ENCODE measurements at regions not wholly inside any gene's neighbourhood (a gene's known extent, or its start where the extent isn't known, plus 50 kb on each side); places are given as distances from the start of the nearest gene placed in this dataset.

GRCh38 chr9:75628952-75629351 is 261.5 kb upstream of the PCSK5 start:
- intact Hi-C loops (cut with DNase I) = no loop called here
- ATAC-seq (ENCODE audit: poor library complexity) (no peak), DNase-seq (no peak)

GRCh38 chr9:75633451-75634057 is 256.9 kb upstream of the PCSK5 start:
- intact Hi-C loops (cut with DNase I) = no loop called here
- DNase-seq (no peak), ATAC-seq (ENCODE audit: poor library complexity) (no peak)

GRCh38 chr9:75636427-75637045 is 253.9 kb upstream of the PCSK5 start:
- peak; percentile 48 for DNase-seq
- peak; percentile 96 for ATAC-seq (ENCODE audit: poor library complexity)

GRCh38 chr9:75639971-75640610 is 250.4 kb upstream of the PCSK5 start:
- intact Hi-C loops (cut with DNase I) = loop anchor here (10.0 kb wide), 1 partner anchor 55 kb away; no protein-coding TSS in a partner anchor
- DNase-seq (no peak), ATAC-seq (ENCODE audit: poor library complexity) (no peak)

More at GRCh38 chr9:75636427-75637045, 253.9 kb upstream of the PCSK5 start:
- intact Hi-C loops (cut with DNase I) = no loop called here

GRCh38 chr9:75642522-75642921 is 248.0 kb upstream of the PCSK5 start:
- DNase-seq = no peak
- intact Hi-C loops (cut with DNase I) = loop anchor here (10.0 kb wide), 1 partner anchor 52 kb away; no protein-coding TSS in a partner anchor
- peak; percentile 76 for ATAC-seq (ENCODE audit: poor library complexity)

- DNase-seq = no peak
- peak; percentile 25 for ATAC-seq (ENCODE audit: poor library complexity)
- intact Hi-C loops (cut with DNase I) = loop anchor here (10.0 kb wide), 1 partner anchor 50 kb away; no protein-coding TSS in a partner anchor
These were observed 245.8 kb upstream of the PCSK5 start for GRCh38 chr9:75644649-75645048.

- intact Hi-C loops (cut with DNase I) = loop anchor here (10.0 kb wide), 1 partner anchor 47 kb away; no protein-coding TSS in a partner anchor
- no peak for DNase-seq
- no peak for ATAC-seq (ENCODE audit: poor library complexity)
These were observed 242.4 kb upstream of the PCSK5 start for GRCh38 chr9:75648034-75648433.

- DNase-seq (no peak), ATAC-seq (ENCODE audit: poor library complexity) (no peak)
- intact Hi-C loops (cut with DNase I) = loop anchor here (10.0 kb wide), 1 partner anchor 46 kb away; no protein-coding TSS in a partner anchor
These were observed 241.4 kb upstream of the PCSK5 start for GRCh38 chr9:75649060-75649459.

- DNase-seq (no peak), ATAC-seq (ENCODE audit: poor library complexity) (no peak)
- intact Hi-C loops (cut with DNase I) = no loop called here
These were observed 238.8 kb upstream of the PCSK5 start for GRCh38 chr9:75651709-75652108.

- no peak for ATAC-seq (ENCODE audit: poor library complexity)
- intact Hi-C loops (cut with DNase I) = no loop called here
These were observed 237.1 kb upstream of the PCSK5 start for GRCh38 chr9:75653335-75653734.

GRCh38 chr9:75653750-75654149 is 236.7 kb upstream of the PCSK5 start:
- ATAC-seq (ENCODE audit: poor library complexity) = no peak
- no peak for DNase-seq
- intact Hi-C loops (cut with DNase I) = no loop called here

More at GRCh38 chr9:75653335-75653734, 237.1 kb upstream of the PCSK5 start:
- DNase-seq = no peak

GRCh38 chr9:75657015-75657414 is 233.5 kb upstream of the PCSK5 start:
- ATAC-seq (ENCODE audit: poor library complexity) (no peak), DNase-seq (no peak)
- intact Hi-C loops (cut with DNase I) = no loop called here

- intact Hi-C loops (cut with DNase I) = no loop called here
- ATAC-seq (ENCODE audit: poor library complexity) (no peak), DNase-seq (no peak)
These were observed 232.1 kb upstream of the PCSK5 start for GRCh38 chr9:75658301-75658905.

GRCh38 chr9:75664597-75664996 is 225.9 kb upstream of the PCSK5 start:
- ATAC-seq (ENCODE audit: poor library complexity) = no peak
- no peak for DNase-seq
- intact Hi-C loops (cut with DNase I) = no loop called here

GRCh38 chr9:75666856-75667554 is 223.5 kb upstream of the PCSK5 start:
- no peak for DNase-seq
- intact Hi-C loops (cut with DNase I) = no loop called here
- ATAC-seq (ENCODE audit: poor library complexity) = no peak

- DNase-seq (no peak), ATAC-seq (ENCODE audit: poor library complexity) (no peak)
- intact Hi-C loops (cut with DNase I) = no loop called here
These were observed 220.8 kb upstream of the PCSK5 start for GRCh38 chr9:75669721-75670120.

- DNase-seq = no peak
- intact Hi-C loops (cut with DNase I) = no loop called here
- no peak for ATAC-seq (ENCODE audit: poor library complexity)
These were observed 219.1 kb upstream of the PCSK5 start for GRCh38 chr9:75671354-75671753.

- intact Hi-C loops (cut with DNase I) = no loop called here
- no peak for DNase-seq
- no peak for ATAC-seq (ENCODE audit: poor library complexity)
These were observed 218.0 kb upstream of the PCSK5 start for GRCh38 chr9:75672478-75672877.

- intact Hi-C loops (cut with DNase I) = no loop called here
- ATAC-seq (ENCODE audit: poor library complexity) = no peak
These were observed 206.9 kb upstream of the PCSK5 start for GRCh38 chr9:75683591-75683990.

More at GRCh38 chr9:75683591-75683990, 206.9 kb upstream of the PCSK5 start:
- DNase-seq = no peak
